GM18873 (cell line): ENCODE measurements at regions not wholly inside any gene's neighbourhood (a gene's known extent, or its start where the extent isn't known, plus 50 kb on each side); places are given as distances from the start of the nearest gene placed in this dataset.
"Not testable (repeated sequence)": the region's sequence is repeated elsewhere in the genome, so short reads cannot be mapped to it uniquely, and the experiment has no call there.

Experiments used
- ATAC-seq: cut with Tn5 transposase; IDR thresholded peaks from one replicate; pipeline ENCODE4 v1.9.1; 2021; ENCODE audit warnings: mild to moderate bottlenecking, moderate library complexity, moderate number of reproducible peaks; ENCODE audit not compliant: unreplicated experiment, low FRiP score

GRCh38 chr13:85142351-85142927 is 656.8 kb downstream of the SLITRK6 start:
- ATAC-seq: no peak

GRCh38 chr13:85141401-85141800 is 657.8 kb downstream of the SLITRK6 start:
- ATAC-seq: no peak

GRCh38 chr13:85140192-85140591 is 659.0 kb downstream of the SLITRK6 start:
- ATAC-seq: no peak

- ATAC-seq: no peak
These were observed 661.7 kb downstream of the SLITRK6 start for GRCh38 chr13:85137516-85137915.

- ATAC-seq: no peak
These were observed 666.2 kb downstream of the SLITRK6 start for GRCh38 chr13:85132986-85133385.

- not testable (repeated sequence) for ATAC-seq
These were observed 675.7 kb downstream of the SLITRK6 start for GRCh38 chr13:85123501-85123900.

- no peak for ATAC-seq
These were observed 690.9 kb downstream of the SLITRK6 start for GRCh38 chr13:85108356-85108755.

- ATAC-seq: no peak
These were observed 700.0 kb downstream of the SLITRK6 start for GRCh38 chr13:85099245-85099644.

- no peak for ATAC-seq
These were observed 703.6 kb downstream of the SLITRK6 start for GRCh38 chr13:85095418-85096272.

- no peak for ATAC-seq
These were observed 705.4 kb downstream of the SLITRK6 start for GRCh38 chr13:85093808-85094207.

- ATAC-seq: no peak
These were observed 707.5 kb downstream of the SLITRK6 start for GRCh38 chr13:85091631-85092234.

- no peak for ATAC-seq
These were observed 710.0 kb downstream of the SLITRK6 start for GRCh38 chr13:85089186-85089585.

GRCh38 chr13:85080691-85081090 is 718.5 kb downstream of the SLITRK6 start:
- ATAC-seq: no peak

- ATAC-seq: no peak
These were observed 722.9 kb downstream of the SLITRK6 start for GRCh38 chr13:85076343-85076742.

GRCh38 chr13:85074543-85075313 is 724.5 kb downstream of the SLITRK6 start:
- ATAC-seq: no peak

GRCh38 chr13:85068231-85068630 is 731.0 kb downstream of the SLITRK6 start:
- ATAC-seq: no peak

GRCh38 chr13:85040215-85040614 is 759.0 kb downstream of the SLITRK6 start:
- ATAC-seq: no peak

- ATAC-seq: no peak
These were observed 767.4 kb downstream of the SLITRK6 start for GRCh38 chr13:85031771-85032170.

GRCh38 chr13:85028035-85028434 is 771.2 kb downstream of the SLITRK6 start:
- no peak for ATAC-seq

- no peak for ATAC-seq
These were observed 780.1 kb downstream of the SLITRK6 start for GRCh38 chr13:85019121-85019520.

GRCh38 chr13:85013006-85013405 is 786.2 kb downstream of the SLITRK6 start:
- ATAC-seq: no peak
